Renal pelvis (tissue), 1 donor: ENCODE measurements at regions not wholly inside any gene's neighbourhood (a gene's known extent, or its start where the extent isn't known, plus 50 kb on each side); places are given as distances from the start of the nearest gene placed in this dataset.

Experiments
- DNase-seq: peaks from one replicate; pipeline ENCODE4 v3.0.0-alpha.2; 2013

GRCh38 chr2:158006961-158007719 lies 94.5 kb upstream of the UPP2 start:
- no peak for DNase-seq

GRCh38 chr2:158004126-158004764 lies 97.4 kb upstream of the UPP2 start:
- DNase-seq = no peak

- no peak for DNase-seq
Measured at GRCh38 chr2:158002079-158002478, 99.6 kb upstream of the UPP2 start.

- DNase-seq = no peak
Measured at GRCh38 chr2:157996799-157997198, 104.9 kb upstream of the UPP2 start.

- DNase-seq = no peak
Measured at GRCh38 chr2:157995117-157995516, 106.6 kb upstream of the UPP2 start.

GRCh38 chr2:157991932-157992331 lies 109.7 kb upstream of the UPP2 start:
- DNase-seq = no peak

- DNase-seq = peak; percentile 52
Measured at GRCh38 chr2:157990173-157990572, 111.5 kb upstream of the UPP2 start.

GRCh38 chr2:157989227-157989626 lies 112.4 kb upstream of the UPP2 start:
- DNase-seq = no peak

- no peak for DNase-seq
Measured at GRCh38 chr2:157986761-157987160, 110.6 kb upstream of the ACVR1 start.

GRCh38 chr2:157984866-157985265 lies 108.7 kb upstream of the ACVR1 start:
- DNase-seq = no peak

GRCh38 chr2:157980020-157980419 lies 103.9 kb upstream of the ACVR1 start:
- no peak for DNase-seq

GRCh38 chr2:157971702-157972101 lies 95.6 kb upstream of the ACVR1 start:
- DNase-seq = no peak

- DNase-seq = no peak
Measured at GRCh38 chr2:157967856-157968255, 91.7 kb upstream of the ACVR1 start.

- no peak for DNase-seq
Measured at GRCh38 chr2:157959249-157959648, 83.1 kb upstream of the ACVR1 start.

GRCh38 chr2:157957596-157957995 lies 81.5 kb upstream of the ACVR1 start:
- DNase-seq = no peak

GRCh38 chr2:157952558-157952957 lies 76.4 kb upstream of the ACVR1 start:
- no peak for DNase-seq

GRCh38 chr2:157948856-157949255 lies 72.7 kb upstream of the ACVR1 start:
- no peak for DNase-seq

GRCh38 chr2:157946919-157947557 lies 70.9 kb upstream of the ACVR1 start:
- no peak for DNase-seq

GRCh38 chr2:157940024-157940423 lies 63.9 kb upstream of the ACVR1 start:
- DNase-seq = no peak

GRCh38 chr2:157938556-157938955 lies 62.4 kb upstream of the ACVR1 start:
- DNase-seq = no peak

GRCh38 chr2:157936406-157936805 lies 60.3 kb upstream of the ACVR1 start:
- DNase-seq = no peak

- no peak for DNase-seq
Measured at GRCh38 chr2:157935378-157935906, 59.3 kb upstream of the ACVR1 start.
